GM12872 (cell line): ENCODE measurements at regions not wholly inside any gene's neighbourhood (a gene's known extent, or its start where the extent isn't known, plus 50 kb on each side); places are given as distances from the start of the nearest gene placed in this dataset.

Source experiments
- TF ChIP-seq, protein P1 (sequence below): IDR thresholded peaks from 3 replicates; pipeline ENCODE4 v1.5.1; 2011; ENCODE audit warnings: low read depth, mild to moderate bottlenecking, low read length, moderate library complexity; ENCODE audit not compliant: insufficient read depth

GRCh38 chr1:59027177-59027576, 243.3 kb upstream of the JUN start:
- TF ChIP-seq, protein P1, sequence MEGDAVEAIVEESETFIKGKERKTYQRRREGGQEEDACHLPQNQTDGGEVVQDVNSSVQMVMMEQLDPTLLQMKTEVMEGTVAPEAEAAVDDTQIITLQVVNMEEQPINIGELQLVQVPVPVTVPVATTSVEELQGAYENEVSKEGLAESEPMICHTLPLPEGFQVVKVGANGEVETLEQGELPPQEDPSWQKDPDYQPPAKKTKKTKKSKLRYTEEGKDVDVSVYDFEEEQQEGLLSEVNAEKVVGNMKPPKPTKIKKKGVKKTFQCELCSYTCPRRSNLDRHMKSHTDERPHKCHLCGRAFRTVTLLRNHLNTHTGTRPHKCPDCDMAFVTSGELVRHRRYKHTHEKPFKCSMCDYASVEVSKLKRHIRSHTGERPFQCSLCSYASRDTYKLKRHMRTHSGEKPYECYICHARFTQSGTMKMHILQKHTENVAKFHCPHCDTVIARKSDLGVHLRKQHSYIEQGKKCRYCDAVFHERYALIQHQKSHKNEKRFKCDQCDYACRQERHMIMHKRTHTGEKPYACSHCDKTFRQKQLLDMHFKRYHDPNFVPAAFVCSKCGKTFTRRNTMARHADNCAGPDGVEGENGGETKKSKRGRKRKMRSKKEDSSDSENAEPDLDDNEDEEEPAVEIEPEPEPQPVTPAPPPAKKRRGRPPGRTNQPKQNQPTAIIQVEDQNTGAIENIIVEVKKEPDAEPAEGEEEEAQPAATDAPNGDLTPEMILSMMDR = no peak

DNA sequence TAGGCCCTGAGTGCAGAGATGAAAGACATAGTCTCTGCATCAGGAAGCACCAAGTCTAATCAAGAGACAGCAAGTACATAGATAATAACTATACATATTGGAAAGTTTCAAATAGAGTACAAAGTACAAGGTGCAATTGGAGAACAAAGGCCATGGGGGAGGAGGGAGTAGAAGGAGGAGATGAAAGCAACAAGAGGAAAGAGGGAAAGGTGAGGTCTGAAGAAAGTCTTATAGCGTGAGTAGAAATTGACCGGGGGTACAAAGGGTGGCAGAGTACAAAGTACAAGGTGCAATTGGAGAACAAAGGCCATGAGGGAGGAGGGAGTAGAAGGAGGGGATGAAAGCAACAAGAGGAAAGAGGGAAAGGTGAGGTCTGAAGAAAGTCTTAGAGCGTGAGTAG, 244.2 kb upstream of the JUN start:
- TF ChIP-seq, protein P1 = no peak

- TF ChIP-seq, protein P1 = no peak
Measured at GRCh38 chr1:59029411-59030167, 245.7 kb upstream of the JUN start.

GRCh38 chr1:59032228-59032627, 248.4 kb upstream of the JUN start:
- TF ChIP-seq, protein P1 = no peak

DNA sequence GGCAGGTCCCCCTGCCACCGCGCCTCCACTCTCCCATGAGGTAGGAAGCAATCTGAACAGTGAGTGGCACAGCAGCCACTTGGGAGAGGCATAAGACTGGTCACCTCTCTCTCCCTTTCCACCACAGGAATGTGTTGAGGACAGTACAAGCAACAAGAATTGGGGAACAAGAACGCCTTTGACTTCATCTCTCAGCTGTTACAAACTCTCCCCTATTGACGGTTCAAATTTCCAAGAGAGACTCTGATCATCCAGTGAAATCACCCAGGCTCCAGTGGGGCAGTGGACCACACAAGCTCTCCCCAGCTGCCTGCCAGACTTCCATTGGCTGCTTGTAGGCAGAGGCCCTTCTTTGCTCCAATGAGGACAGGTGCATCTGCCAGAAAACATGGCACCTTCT, 249.9 kb upstream of the JUN start:
- TF ChIP-seq, protein P1 = no peak

GRCh38 chr1:59034925-59035324, 251.1 kb upstream of the JUN start:
- TF ChIP-seq, protein P1 = no peak

DNA sequence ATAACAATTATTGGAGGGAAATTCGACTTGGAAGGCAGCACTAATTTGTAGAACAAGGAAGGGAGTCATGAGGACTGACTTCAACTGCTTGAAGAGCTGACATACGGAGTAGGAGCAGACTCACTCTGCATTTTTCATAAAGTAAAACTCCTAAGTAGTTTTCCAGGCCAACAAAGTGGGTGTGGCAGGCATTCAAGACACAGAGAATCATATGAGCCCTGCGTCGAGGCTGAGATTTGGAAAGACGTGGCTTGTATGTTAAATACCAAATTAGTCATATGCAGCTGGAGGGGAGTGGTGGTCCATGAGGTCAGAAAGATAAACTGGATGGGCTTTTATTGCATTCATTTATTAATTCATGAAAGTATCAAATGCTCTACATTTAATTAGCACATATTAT, 255.7 kb upstream of the JUN start:
- TF ChIP-seq, protein P1 = no peak
